NCI-H128 (cell line): ENCODE measurements at regions not wholly inside any gene's neighbourhood (a gene's known extent, or its start where the extent isn't known, plus 50 kb on each side); places are given as distances from the start of the nearest gene placed in this dataset.
A peak's percentile ranks its signal among the peaks of the same experiment; 100 is the strongest.
"Not testable (repeated sequence)": the region's sequence is repeated elsewhere in the genome, so short reads cannot be mapped to it uniquely, and the experiment has no call there.

Experiments used
- DNase-seq: peaks from one replicate; lab custom pipeline; 2025; ENCODE audit not compliant: unreplicated experiment; lab: John Stamatoyannopoulos, UW

DNA sequence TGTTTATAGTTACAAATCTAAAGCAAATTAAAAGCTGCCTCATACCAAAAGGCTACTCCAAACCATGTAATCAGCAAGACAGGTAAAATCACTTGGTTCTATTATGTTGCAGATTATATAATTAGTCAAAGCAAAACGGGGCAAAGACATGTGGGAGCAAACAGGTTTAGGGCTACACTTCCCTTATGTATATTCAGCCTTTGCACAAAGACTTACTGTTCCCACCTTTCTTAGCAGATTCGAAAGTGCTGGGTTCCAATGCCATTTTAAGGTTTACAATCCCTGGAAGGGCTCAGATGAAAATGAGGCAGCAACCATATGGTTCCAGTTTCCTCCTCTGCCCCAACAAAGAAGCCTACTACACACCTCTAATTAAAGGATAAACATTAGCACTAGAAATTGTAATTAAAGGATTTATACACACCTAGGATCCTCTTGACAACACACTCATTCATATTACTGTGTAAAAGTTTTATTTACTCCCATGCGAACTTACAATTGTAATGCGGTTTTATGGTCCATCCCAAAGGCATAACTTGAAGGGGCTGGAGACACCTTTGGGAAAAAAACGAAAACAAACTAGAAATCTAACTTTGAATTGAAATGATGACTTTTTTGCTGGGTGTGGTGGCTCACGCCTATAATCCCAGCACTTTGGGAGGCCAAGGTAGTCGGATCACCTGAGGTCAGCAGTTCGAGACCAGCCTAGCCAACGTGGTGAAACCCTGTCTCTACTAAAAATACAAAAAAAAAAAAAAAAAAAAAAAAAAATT is 117.3 kb upstream of the PKN2 start:
- DNase-seq = no peak

DNA sequence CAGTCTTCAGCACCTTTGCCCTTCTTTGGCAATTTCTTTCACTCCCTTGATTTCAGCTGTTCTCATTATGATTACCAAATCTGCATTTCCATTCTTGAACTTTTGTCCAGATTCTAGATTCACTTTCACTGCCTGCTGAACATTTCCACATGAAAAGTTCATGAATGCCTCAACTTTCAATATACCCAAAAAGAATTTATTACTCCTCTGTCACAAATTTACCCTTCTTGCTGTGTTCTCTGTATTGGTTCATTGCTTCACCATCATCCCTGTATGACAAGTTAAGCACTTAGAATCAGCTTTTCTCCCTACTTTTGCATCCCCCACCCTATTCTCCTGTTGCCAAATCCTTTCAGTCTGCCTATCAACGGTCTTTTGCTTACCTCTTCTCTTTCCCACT is 112.6 kb upstream of the PKN2 start:
- no peak for DNase-seq

DNA sequence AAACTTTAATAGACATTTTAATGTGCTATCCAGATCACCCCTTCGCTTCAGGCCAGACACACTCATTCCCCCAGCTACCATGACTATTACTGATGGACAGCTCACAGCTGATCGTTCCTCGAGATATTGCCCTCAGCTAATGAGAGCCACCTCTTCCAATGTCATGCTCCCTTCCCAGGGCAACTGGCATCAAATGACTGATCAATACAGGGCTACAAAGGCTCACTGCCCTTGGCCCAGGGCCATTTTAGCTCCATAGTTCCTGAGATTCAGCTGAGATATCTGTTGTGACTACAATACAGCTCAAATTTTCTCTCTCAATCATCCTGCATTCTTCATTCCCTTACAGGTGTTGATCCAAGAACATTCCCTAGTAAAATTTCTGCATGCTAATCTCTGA is 104.5 kb upstream of the PKN2 start:
- DNase-seq = no peak

DNA sequence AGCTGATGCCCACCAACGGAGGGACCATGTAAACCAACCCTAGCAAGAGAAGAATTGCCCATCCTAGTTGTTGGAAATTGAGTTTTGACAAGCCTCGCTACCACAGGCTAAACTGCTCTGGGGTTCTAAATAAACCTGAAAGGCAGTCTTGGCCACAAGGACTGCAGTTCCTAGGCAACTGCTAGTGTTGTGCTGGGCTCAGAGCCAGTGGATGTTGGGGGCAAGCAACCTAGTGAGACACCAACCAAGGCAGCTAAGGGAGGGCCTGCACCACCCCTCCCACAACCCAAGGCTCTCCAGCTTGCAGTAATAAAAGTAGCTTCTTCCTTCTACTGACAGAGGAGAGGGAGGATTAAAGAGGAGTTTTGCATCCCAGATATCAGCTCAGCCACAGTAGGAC is 102.4 kb upstream of the PKN2 start:
- DNase-seq = no peak

DNA sequence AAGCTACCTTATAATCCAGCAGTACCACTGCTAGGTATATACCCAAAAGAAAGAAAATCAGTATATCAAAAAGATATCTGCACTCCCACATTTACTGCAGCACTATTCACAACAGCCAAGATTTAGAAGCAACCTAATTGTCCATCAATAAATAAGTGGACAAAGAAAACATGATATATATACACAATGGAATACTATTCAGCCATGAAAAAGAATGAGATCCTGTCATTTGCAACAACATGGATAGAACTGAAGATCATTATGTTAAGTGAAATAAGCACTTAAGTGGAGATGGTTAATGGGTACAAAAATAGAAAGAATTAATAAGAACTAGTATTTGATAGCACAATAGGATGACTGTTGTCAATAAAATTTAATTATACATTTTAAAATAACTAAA is 90.7 kb upstream of the PKN2 start:
- no peak for DNase-seq

DNA sequence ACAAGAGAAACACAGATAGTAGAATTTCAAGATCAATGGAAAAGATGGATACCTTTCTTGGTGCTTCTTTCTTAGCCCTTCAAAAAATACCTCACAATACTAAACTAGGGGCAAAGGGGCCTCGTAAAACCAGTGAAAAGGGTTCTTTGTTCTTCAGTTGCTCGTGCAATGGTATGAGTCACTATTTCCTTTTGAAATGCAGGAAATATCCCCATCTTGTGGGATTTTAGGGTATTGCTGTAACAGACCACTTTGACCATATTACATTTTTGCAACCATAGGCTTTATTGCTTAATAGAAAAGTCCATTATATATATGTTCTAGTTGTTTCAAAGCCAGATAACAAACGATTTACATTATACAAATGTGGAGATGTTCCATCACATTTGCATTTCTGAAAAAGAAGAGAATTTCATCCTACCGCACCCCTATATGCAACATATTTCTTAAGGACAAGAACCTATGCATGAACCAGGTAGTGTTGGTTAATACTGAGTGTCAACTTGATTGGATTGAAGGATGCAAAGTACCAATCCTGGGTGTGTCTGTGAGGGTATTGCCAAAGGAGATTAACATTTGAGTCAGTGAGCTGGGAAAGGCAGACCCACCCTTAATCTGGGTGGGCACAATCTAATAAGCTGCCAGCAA is 88.6 kb upstream of the PKN2 start:
- no peak for DNase-seq

DNA sequence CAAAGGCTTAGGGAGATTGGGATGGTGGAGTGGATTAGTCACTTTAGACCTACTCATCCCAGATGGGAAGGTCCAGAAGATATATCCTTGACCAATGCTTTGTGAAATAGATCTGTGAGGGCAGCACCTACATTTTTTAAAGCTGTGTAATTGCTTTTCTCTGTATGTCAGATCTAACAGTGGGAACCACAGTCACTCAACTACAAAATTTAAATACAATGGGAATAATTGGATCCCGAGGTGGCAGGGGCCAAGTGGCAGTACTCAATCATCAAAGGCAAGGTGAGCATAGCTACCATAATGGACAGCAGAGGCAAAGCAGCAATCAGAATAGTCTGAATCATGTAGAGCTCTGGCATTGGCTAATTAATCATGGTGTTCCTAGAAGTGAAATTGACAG is 86.1 kb upstream of the PKN2 start:
- not testable (repeated sequence) for DNase-seq

DNA sequence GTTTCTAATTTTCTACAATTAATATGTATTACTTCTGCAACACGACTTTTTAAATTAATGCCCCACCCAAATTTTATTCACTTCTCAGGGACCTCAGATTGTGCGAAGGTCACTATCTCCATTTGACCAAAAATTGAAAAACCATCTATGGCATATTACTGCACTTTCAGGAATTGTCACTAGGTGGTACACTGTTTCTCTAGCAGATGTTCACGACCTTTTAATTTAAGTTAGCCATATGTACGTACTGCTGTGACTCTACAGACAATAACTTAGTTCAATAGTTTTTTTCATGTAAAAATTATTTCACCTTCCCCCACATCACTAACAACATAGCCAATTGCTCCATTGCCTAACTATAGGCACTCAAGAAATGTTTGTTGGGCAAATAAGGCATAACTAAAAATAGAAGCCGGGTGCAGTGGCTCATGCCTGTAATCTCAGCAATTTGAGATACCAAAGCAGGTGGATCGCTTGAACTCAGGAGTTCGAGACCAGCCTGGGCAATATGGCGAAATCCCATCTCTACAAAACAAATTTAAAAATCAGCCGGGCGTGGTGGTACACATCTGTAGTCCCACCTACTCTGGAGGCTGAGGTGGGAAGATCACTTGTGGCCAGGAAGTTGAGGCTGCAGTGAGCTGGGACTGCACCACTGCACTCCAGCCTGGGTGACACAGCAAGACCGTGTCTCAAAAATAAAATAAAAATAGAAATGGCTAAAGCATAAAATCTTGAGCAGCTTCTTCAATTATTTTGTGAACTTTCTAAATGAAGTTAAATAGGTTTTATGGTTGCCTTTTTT is 75.7 kb upstream of the PKN2 start:
- no peak for DNase-seq

DNA sequence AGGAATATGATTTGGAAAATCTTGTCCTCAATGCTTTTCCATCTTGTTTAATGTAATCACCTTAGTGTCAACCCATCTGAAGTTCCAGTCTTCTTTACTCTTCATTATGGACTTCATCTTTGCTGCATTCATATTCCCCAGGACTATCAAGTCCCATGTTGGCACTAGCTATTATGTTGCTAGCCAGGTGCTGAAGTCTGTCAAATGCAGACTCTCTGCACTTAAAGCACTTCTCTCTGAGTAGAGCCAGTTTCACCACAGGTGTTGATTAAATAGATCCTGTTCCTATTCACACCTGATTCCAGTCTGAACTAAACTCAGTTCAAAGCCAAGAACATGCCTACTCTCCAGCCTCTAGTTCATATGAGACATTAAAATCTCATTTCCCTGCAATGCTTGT is 75.0 kb upstream of the PKN2 start:
- DNase-seq = peak; percentile 46

DNA sequence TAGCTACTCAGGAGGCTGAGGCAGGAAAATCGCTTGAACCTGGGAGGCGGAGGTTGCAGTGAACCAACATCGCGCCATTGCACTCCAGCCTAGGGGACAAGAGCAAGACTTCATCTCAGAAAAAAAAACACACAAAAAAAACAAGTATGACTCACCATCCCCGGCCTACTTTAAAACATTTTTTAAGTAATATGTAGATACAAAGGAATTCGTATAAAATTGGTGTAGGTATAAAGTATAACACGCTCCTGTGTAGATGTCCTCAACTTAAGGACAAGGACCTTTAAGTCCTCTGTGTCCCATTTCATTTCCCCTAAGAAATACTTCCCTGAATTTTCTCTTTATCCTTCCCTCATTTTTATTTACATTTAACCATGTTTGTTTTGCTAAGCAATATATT is 73.4 kb upstream of the PKN2 start:
- DNase-seq = no peak

DNA sequence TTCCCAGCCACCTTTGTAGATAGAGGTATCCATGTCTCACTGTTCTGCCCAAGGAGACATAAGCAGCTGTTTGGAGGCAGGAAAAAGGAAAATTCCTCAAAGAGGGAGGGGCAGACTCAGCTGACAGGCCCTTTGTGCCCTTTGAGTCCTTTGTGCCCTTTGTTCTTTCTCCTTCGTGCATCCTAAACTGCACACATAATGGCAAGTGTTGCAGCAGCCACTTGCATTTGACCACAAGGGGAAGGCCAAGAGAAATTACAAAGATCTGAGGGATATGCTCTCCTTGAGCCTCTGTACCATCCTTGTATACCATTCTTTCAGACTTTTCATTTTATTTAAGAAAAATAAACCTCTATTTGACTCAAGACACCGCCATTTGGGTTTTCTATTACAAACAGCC is 71.8 kb upstream of the PKN2 start:
- no peak for DNase-seq

DNA sequence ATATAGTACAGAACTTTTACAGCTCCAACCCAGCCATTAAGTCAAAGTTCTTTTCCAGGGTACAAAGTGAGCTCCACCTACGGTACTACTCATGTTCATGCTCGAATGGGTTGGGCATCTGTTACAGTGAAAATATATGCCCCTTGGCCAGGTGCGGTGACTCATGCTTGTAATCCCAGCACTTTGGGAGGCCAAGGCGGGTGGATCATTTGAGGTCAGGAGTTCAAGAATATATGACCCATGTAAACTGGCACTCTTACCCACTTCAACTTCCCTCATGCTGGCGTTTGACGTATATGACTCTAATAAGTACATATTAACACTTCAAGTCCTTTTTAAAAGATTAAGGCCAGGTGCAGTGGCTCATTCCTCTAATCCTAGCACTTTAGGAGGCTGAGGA is 71.3 kb upstream of the PKN2 start:
- DNase-seq = no peak

DNA sequence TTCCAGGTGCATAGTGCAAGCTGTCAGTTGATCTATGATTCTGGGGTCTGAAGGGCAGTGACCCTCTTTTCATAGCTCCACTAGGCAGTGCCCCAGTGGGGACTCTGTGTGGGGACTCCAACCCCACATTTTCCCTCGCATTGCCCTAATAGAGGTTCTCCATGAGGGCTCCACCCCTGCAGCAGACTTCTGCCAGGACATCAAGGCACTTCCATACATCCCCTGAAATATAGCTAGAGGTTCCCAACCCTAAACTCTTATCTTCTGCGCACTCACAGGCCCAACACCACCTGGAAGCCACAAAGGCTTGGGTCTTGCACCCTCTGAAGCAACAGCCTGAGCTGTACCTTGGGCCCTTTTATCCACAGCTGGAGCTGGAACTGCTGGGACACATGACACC is 65.7 kb upstream of the PKN2 start:
- DNase-seq = no peak

DNA sequence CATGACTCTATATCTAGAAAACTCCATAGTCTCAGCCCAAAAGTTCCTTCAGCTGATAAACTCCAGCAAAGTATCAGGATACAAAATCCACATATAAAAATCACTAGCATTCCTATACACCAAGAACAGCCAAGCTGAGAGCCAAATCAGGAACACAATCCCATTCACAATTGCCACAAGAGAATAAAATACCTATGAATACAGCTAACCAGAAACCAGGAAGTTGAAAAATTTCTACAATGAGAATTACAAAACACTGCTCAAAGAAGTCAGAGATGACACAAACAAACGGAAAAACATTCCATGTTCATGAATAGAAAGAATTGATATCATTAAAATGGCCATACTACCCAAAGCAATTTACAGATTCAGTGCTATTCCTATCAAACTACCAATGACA is 61.0 kb upstream of the PKN2 start:
- DNase-seq = not testable (repeated sequence)
